ENCODE measurements at regions not wholly inside any gene's neighbourhood (a gene's known extent, or its start where the extent isn't known, plus 50 kb on each side); places are given as distances from the start of the nearest gene placed in this dataset.

- no peak overlapping the region for H3K4me3 Mint-ChIP-seq
- H3K27ac Mint-ChIP-seq, result no peak overlapping the region
- ATAC-seq (replicated peaks) (no peak), DNase-seq (no peak)
- H3K27me3 Mint-ChIP-seq, result no peaks in the 10 kb centered on the region
- H3K36me3 Mint-ChIP-seq (ENCODE audit: insufficient read depth), result no peaks in the 10 kb centered on the region
- peaks cover 8 to 14% of the 10 kb centered on the region in 2 donors for H3K9me3 Mint-ChIP-seq
- no peaks in the 10 kb centered on the region for H3K4me1 Mint-ChIP-seq (ENCODE audit: low read depth in 2 of 2)
Measured at GRCh38 chr3:74489050-74489792, 125.2 kb downstream of the CNTN3 start.

DNA sequence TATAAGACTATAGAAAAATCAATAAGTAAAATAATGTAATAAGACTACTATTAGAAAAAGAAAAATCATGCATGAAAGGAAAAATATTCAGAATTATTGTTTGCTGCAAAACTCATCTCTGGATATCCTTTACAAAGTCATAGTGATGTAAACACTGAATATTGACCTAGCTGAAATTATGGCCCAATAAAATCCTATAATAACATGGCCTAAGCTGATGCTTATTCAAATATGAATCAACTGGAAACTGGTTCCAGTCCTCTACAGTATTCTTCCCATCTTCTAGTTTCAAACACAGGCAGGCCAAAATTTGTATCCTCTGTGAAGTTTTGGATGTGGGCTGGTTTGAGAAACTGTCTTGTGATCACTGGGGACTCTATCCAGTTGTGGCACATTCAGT is 134.5 kb downstream of the CNTN3 start:
- DNase-seq, result no peak
- Mint-ChIP-seq H3K27ac (no peak overlapping the region), H3K9me3 (peaks cover 6 to 27% of the 10 kb centered on the region in 2 donors), H3K4me1 (ENCODE audit: low read depth in 2 of 2) (no peaks in the 10 kb centered on the region), H3K36me3 (ENCODE audit: insufficient read depth) (no peaks in the 10 kb centered on the region), H3K4me3 (no peak overlapping the region), H3K27me3 (no peaks in the 10 kb centered on the region)
- no peak for ATAC-seq (replicated peaks)

DNA sequence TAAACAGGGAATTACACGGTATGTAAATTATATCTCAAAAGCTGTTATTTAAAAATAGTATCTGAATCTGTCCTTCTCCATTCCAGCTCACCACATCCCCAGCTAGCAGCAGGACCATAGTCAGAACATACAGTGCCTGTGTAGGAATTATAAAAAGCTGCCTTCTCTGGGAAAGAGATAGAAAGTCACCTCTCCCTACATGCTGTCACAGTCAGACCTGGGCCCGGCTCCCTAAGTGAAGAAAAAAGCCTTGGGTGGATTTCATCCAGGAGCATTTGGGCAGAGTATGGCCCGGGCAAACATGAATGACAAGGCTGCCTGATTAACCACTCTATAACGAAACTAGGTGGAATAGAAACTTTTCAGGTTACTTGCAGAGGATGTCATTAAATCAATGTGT is 144.1 kb downstream of the CNTN3 start:
- Mint-ChIP-seq H3K36me3 (ENCODE audit: insufficient read depth) (no peaks in the 10 kb centered on the region), H3K9me3 (peaks cover 4 to 26% of the 10 kb centered on the region in 2 donors), H3K4me1 (ENCODE audit: low read depth in 2 of 2) (no peaks in the 10 kb centered on the region), H3K4me3 (no peak overlapping the region), H3K27me3 (no peaks in the 10 kb centered on the region), H3K27ac (no peak overlapping the region)
- no peak for ATAC-seq (replicated peaks)
- no peak for DNase-seq

GRCh38 chr3:74469713-74470112 is 144.7 kb downstream of the CNTN3 start:
- no peak for DNase-seq
- no peaks in the 10 kb centered on the region for H3K27me3 Mint-ChIP-seq

DNA sequence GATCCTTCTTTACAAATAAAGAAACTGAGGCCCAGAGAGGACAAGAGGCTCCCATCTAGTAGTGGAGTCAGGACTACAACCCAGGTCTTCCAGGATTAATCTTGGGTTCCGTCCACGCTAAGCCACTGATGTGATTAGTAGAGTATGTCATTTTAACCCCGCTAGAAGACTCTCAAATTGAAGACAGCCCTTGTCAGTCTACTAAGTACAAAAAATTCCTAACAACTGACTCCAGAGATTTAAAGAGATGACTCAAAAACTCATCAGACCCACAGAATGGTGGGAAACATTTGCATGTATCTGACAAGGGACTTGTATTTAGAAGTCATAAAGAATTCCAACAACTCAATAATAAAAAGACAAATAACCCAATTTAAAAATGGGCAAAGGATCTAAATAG is 145.3 kb downstream of the CNTN3 start:
- H3K9me3 Mint-ChIP-seq, result peaks cover 3 to 26% of the 10 kb centered on the region in 2 donors
- H3K27me3 Mint-ChIP-seq, result no peaks in the 10 kb centered on the region
- H3K27ac Mint-ChIP-seq, result no peak overlapping the region
- DNase-seq, result no peak
- H3K4me3 Mint-ChIP-seq, result no peak overlapping the region
- no peaks in the 10 kb centered on the region for H3K4me1 Mint-ChIP-seq (ENCODE audit: low read depth in 2 of 2)
- no peak for ATAC-seq (replicated peaks)
- H3K36me3 Mint-ChIP-seq (ENCODE audit: insufficient read depth), result no peaks in the 10 kb centered on the region

More at GRCh38 chr3:74469713-74470112, 144.7 kb downstream of the CNTN3 start:
- ATAC-seq (replicated peaks), result no peak
- no peak overlapping the region for H3K27ac Mint-ChIP-seq
- H3K4me1 Mint-ChIP-seq (ENCODE audit: low read depth in 2 of 2), result no peaks in the 10 kb centered on the region
- peaks cover 3 to 26% of the 10 kb centered on the region in 2 donors for H3K9me3 Mint-ChIP-seq
- H3K36me3 Mint-ChIP-seq (ENCODE audit: insufficient read depth), result no peaks in the 10 kb centered on the region
- no peak overlapping the region for H3K4me3 Mint-ChIP-seq

DNA sequence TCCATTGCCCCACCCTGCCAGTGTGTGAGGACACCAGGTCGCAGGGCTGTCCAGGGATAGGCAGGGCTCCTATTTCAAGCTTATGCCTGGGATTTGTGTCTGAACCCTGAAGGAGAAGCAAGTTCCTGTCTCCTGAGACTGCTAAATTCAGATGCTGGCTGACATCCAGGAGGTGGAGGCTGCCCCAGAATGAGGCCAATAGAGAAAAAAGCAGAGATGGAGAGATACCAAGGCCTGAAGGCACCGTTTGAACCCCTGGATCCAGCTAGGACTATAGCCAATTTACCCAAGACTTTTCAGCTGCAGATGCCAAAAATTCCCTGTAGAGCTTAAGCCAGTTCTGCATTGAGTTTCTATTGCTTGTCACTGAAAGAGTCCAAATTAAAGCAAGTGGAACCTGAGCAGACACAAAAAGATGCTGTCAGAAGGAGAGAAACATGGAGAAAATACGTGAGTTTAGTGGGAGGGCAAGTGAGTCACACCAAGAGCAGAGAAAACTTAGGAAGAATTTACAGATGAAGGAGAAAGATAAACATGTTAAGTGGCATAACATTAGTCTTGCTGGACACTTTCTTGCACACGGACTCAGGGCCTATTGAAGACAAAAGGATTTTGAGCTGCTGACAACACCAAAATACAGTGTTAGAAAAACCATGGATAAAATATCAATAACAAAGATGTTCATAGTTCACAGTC is 148.6 kb downstream of the CNTN3 start:
- Mint-ChIP-seq H3K27me3 (no peaks in the 10 kb centered on the region), H3K27ac (no peak overlapping the region), H3K36me3 (ENCODE audit: insufficient read depth) (no peaks in the 10 kb centered on the region), H3K9me3 (peaks cover 6 to 24% of the 10 kb centered on the region in 2 donors), H3K4me3 (no peak overlapping the region), H3K4me1 (ENCODE audit: low read depth in 2 of 2) (no peaks in the 10 kb centered on the region)
- DNase-seq (no peak), ATAC-seq (replicated peaks) (no peak)

- H3K27me3 Mint-ChIP-seq, result no peaks in the 10 kb centered on the region
- H3K36me3 Mint-ChIP-seq (ENCODE audit: insufficient read depth), result no peaks in the 10 kb centered on the region
- DNase-seq (no peak), ATAC-seq (replicated peaks) (no peak)
- peaks cover 11 to 34% of the 10 kb centered on the region in 2 donors for H3K9me3 Mint-ChIP-seq
- no peak overlapping the region for H3K27ac Mint-ChIP-seq
- H3K4me3 Mint-ChIP-seq, result no peak overlapping the region
- no peaks in the 10 kb centered on the region for H3K4me1 Mint-ChIP-seq (ENCODE audit: low read depth in 2 of 2)
Measured at GRCh38 chr3:74463515-74463914, 150.9 kb downstream of the CNTN3 start.

DNA sequence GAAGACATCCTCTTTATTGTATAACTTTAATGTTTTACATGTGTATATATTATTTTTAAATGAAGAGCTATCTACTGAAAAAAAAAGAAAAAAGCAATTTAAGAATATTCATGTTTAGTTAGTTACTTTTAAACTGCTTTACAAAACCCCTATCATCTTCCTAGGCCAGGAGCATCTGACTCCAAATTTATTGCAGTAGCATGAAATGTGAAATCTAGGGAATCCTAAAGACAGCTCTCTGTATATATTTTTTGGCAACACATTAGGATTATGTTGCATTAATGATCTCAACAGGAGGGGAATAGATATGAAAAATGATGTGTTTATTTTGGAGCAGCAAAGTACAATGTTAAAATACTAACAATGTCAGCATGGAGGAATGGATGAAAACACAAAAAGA is 158.3 kb downstream of the CNTN3 start:
- ATAC-seq (replicated peaks) (no peak), DNase-seq (no peak)
- peaks cover 9 to 10% of the 10 kb centered on the region in 2 donors for H3K9me3 Mint-ChIP-seq
- no peaks in the 10 kb centered on the region for H3K36me3 Mint-ChIP-seq (ENCODE audit: insufficient read depth)
- no peak overlapping the region for H3K4me3 Mint-ChIP-seq
- no peaks in the 10 kb centered on the region for H3K4me1 Mint-ChIP-seq (ENCODE audit: low read depth in 2 of 2)
- H3K27ac Mint-ChIP-seq, result no peak overlapping the region
- H3K27me3 Mint-ChIP-seq, result no peaks in the 10 kb centered on the region

GRCh38 chr3:74447221-74447620 is 167.2 kb downstream of the CNTN3 start:
- ATAC-seq (replicated peaks), result no peak
- peaks cover 8 to 14% of the 10 kb centered on the region in 2 donors for H3K9me3 Mint-ChIP-seq
- no peak overlapping the region for H3K4me3 Mint-ChIP-seq

DNA sequence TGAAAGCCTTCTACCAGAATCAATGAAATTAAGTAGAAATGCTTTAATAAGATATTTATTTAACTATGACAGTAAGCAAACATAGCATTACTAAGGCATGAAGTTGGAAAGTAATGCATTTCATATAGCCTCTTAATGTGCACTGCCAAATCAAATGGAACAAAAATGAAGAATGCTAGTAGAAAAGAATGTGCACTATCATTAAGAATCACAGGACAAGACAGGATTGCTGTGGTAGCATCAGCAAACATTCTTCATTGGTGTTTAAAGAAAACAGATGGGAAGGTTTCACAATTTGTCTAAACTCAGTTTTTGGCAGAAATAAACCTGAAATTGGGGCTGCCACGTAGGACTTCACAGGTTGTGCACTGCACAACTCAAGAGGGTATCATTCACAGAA is 168.9 kb downstream of the CNTN3 start:
- H3K4me3 Mint-ChIP-seq, result no peak overlapping the region
- no peaks in the 10 kb centered on the region for H3K4me1 Mint-ChIP-seq (ENCODE audit: low read depth in 2 of 2)
- ATAC-seq (replicated peaks), result no peak
- H3K9me3 Mint-ChIP-seq, result peaks cover 8 to 14% of the 10 kb centered on the region in 2 donors
- DNase-seq, result no peak
- H3K36me3 Mint-ChIP-seq (ENCODE audit: insufficient read depth), result no peaks in the 10 kb centered on the region
- H3K27me3 Mint-ChIP-seq, result no peaks in the 10 kb centered on the region
- no peak overlapping the region for H3K27ac Mint-ChIP-seq

More at GRCh38 chr3:74447221-74447620, 167.2 kb downstream of the CNTN3 start:
- no peak for DNase-seq
- Mint-ChIP-seq H3K27me3 (no peaks in the 10 kb centered on the region), H3K27ac (no peak overlapping the region), H3K4me1 (ENCODE audit: low read depth in 2 of 2) (no peaks in the 10 kb centered on the region), H3K36me3 (ENCODE audit: insufficient read depth) (no peaks in the 10 kb centered on the region)

DNA sequence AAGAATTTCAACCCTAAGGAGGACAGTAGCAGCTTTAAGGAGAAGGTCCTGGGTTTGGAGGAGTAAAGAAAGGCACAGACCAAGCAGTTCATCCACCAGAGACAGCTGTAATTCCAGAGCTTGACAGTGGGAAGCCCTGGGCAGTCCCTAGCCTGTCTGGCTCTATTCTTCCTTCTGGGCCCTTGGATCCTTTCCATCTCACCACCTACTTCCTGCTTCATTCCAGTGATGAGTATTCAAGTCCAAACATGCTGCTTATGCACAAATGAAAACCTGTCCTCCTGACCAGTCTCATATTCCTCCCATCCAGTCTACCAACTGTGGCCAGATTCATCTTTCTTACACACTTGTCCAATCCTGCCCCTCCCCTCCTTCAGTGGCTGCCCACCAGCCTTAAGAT is 171.4 kb downstream of the CNTN3 start:
- Mint-ChIP-seq H3K4me1 (ENCODE audit: low read depth in 2 of 2) (no peaks in the 10 kb centered on the region), H3K9me3 (peaks cover 8 to 14% of the 10 kb centered on the region in 2 donors), H3K4me3 (no peak overlapping the region), H3K27ac (no peak overlapping the region), H3K27me3 (no peaks in the 10 kb centered on the region), H3K36me3 (ENCODE audit: insufficient read depth) (no peaks in the 10 kb centered on the region)
- DNase-seq (no peak), ATAC-seq (replicated peaks) (no peak)

DNA sequence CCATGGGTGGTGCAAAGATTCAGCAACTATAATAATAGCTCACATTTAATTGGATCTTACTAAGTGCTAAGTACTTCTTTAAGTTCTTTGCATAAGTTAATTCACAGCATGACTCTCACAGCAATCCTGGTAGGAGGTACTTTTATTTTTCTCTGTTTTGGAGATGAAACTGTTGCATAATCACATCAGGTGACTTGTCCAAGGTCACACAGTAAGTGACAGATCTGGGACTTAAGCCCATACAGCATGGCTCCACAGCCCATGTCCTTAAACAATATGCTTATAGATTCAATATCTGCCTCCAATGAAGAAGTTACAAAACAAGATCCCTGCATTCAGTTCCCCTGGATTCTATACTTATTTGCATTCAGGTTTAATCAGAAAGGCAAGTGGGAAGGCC is 171.8 kb downstream of the CNTN3 start:
- Mint-ChIP-seq H3K27ac (no peak overlapping the region), H3K36me3 (ENCODE audit: insufficient read depth) (no peaks in the 10 kb centered on the region), H3K4me1 (ENCODE audit: low read depth in 2 of 2) (no peaks in the 10 kb centered on the region), H3K9me3 (peaks cover 8 to 14% of the 10 kb centered on the region in 2 donors), H3K4me3 (no peak overlapping the region), H3K27me3 (no peaks in the 10 kb centered on the region)
- DNase-seq, result no peak
- no peak for ATAC-seq (replicated peaks)

- no peak for ATAC-seq (replicated peaks)
- Mint-ChIP-seq H3K27me3 (no peaks in the 10 kb centered on the region), H3K9me3 (peaks cover 5 to 14% of the 10 kb centered on the region in 2 donors), H3K27ac (no peak overlapping the region), H3K4me1 (ENCODE audit: low read depth in 2 of 2) (no peaks in the 10 kb centered on the region), H3K36me3 (ENCODE audit: insufficient read depth) (no peaks in the 10 kb centered on the region), H3K4me3 (no peak overlapping the region)
- no peak for DNase-seq
Measured at GRCh38 chr3:74442068-74442467, 172.4 kb downstream of the CNTN3 start.

- H3K4me3 Mint-ChIP-seq, result no peak overlapping the region
- DNase-seq (no peak), ATAC-seq (replicated peaks) (no peak)
- H3K9me3 Mint-ChIP-seq, result peaks cover 8 to 20% of the 10 kb centered on the region in 2 donors
- H3K27ac Mint-ChIP-seq, result no peak overlapping the region
- H3K4me1 Mint-ChIP-seq (ENCODE audit: low read depth in 2 of 2), result no peaks in the 10 kb centered on the region
- no peaks in the 10 kb centered on the region for H3K27me3 Mint-ChIP-seq
- no peaks in the 10 kb centered on the region for H3K36me3 Mint-ChIP-seq (ENCODE audit: insufficient read depth)
Measured at GRCh38 chr3:74436184-74436583, 178.3 kb downstream of the CNTN3 start.

All from effector memory CD8-positive, alpha-beta T cell (primary cell).